ENCODE measurements at regions not wholly inside any gene's neighbourhood (a gene's known extent, or its start where the extent isn't known, plus 50 kb on each side); places are given as distances from the start of the nearest gene placed in this dataset.

- no peak for DNase-seq
Measured at GRCh38 chr11:11173316-11174025, 179.6 kb downstream of the CSNK2A3 start.

- DNase-seq, result peak; percentile 1
Measured at GRCh38 chr11:11171854-11172253, 181.2 kb downstream of the CSNK2A3 start.

- DNase-seq, result no peak
Measured at GRCh38 chr11:11171285-11171684, 181.8 kb downstream of the CSNK2A3 start.

DNA sequence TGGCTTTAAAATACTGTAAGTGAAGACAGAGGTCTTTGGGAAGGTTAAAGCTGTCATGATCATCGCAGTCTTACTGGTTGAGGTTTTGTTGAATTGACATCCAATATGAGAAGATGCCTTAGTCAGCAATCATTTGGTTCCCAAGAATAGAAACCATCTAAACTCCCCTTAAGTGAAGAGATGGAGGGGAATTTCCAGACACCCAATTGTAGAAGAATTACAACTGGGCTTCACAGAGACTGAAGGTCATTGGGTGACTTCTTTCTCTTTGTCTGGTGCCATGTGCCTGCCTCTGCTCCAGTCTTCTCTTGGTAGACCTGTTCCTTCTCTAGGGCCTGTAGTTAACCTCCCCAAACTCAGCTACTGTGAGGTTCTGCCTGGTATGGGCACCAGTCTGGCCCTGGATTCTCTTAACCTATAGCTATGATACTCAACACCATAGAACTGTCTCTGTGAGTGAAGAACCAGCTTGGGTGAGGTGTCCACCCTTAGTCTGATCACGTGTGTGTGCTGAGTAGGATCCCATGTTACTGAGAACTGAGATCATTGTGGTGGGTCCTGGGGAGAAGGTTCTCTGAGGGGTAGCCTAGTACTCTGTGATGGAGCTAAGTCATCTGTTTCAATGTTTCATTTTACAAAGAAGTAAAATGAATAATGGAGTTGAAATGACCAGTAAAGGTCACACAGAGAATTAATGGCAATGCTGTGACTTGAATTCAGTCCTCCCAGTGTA is 182.5 kb downstream of the CSNK2A3 start:
- DNase-seq, result no peak

DNA sequence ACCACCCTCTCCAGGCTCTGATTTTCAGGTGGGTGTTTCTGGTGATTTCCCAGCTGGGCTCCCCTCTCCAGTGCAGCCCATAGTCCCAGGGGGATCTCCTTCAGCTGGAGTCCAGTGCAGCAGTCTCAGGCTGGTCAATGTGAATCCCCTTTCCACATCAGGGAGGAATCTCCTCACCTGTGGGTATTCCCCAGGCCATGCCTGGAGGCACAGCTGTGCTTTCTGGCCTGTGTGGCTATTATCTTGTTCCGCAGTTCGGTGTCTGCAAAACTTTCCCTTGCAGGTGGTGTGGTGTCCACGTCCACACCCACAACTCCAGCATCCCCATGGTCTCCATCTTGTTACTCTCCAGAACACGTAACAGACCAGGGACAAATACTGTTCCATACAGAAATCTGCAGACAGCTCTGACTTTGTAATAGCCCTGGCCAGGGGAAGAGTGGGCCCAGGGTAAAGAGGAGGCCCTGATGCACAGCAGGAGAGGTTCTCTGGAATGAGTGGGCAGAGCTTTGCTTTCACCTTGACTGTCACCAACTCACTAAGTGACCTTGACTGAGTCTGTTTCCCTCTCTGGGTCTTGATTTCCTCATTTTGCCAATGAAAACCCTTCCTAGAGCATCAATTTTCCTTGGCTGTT is 183.2 kb downstream of the CSNK2A3 start:
- no peak for DNase-seq

DNA sequence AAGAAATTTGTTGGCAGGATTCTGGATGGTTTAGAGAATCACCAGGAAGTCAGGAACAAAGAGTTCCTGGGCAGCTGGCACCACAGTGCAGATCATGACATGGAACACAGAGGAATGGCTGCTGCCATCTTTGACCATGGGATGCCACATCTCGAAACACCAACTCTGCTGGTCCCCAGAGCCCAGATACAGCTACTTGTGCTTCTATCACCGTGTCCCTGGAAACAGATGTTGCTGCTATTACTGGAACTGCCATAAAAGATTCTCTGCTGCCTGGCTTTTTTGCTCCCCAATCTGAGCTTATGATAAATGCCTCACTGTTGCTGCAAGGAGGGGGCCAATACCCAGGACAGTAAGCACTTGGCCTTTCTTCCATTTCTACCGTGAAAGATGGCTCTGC is 185.2 kb downstream of the CSNK2A3 start:
- DNase-seq, result no peak

GRCh38 chr11:11164334-11164690 is 188.7 kb downstream of the CSNK2A3 start:
- DNase-seq, result no peak

DNA sequence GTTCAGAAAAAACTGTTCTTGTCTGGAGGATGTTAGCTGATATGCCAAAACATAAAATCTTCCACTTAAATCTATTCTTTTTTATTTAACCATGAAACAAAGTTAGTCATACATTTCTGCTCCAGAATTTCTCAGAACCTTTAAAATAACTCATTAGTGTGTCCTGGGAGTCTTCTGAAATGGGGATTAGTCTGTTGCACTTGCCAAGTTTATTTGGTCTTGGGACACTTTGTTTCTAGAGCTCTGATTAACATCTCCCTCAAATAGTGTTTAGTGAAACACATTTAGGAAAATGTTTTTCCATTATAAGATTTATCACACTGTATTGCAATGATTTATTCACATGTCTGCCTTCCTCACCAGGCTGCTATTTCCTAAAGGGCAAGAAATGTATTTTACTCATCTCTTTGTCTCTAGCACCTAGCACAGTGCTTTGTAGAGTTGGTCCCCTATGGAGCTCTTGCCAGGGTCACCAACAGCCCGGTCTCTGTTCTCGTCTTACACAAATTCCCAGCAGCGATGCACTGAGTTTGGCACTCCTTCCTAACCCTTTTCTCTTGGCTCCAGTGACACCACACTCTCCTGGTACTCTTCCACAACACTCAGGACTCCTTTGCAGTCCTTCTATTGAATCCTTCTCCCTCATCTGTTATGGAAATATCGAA is 189.2 kb downstream of the CSNK2A3 start:
- no peak for DNase-seq

GRCh38 chr11:11163236-11163635 is 189.8 kb downstream of the CSNK2A3 start:
- DNase-seq, result no peak

DNA sequence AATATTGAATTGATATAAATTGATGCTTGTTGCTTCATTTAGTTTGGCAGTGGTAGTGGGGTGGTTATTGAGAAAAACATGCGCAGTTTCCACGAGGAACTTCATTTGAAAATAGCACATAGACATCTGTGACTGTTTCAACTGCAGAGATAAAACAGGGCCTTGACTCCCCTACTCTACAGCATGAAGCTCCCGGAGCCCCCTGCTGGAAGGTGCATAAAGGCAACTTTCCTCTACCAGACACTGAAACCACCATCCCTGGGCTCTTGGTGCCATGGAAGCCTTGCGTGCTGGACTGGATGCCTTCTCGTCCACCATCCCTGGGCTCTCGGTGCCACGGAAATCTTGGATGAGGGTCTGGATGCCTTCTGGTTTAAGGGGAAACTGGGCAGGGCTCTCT is 195.9 kb downstream of the CSNK2A3 start:
- DNase-seq, result peak; percentile 16

DNA sequence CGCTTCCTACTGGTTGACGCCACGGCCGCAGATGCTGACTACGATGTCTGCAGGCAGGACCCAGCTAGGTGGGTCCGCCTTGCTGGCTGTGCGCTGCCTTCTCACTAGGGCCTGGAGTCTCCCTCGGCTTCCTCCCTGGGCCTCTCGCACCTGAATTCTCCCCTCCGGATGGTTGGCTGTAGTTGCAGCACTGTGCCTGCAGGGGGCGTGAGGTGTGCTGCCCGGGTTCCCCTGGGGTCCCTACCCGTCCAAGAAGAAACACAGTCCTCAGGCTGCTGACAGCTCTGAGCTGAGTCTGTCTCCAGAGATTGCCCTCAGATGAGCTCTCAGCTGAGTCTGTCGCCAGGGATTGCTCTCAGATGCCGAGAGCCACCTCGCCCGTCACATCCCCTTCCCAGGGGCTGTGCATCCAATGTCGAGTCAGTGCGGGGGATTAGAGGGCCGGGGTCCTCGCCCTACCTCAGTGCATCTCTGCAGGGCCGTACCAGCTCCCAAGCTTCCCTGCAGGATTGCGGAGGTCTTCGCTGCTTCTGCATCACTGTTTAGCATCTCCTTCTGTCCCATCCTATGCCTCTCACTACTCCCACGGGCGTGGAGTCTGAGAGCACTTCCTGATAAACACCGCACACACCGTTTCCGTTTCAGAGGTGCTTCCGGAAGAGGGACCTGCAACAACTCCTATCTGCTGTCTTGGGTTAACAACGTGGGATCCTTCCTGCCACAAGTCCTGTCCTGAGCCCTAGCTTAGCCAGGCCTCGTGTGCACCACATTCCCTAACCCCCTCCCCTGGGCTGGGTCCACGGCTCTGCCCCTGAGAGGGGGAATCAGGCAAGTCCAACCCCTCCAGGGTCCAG is 196.9 kb downstream of the CSNK2A3 start:
- DNase-seq, result peak; percentile 5

DNA sequence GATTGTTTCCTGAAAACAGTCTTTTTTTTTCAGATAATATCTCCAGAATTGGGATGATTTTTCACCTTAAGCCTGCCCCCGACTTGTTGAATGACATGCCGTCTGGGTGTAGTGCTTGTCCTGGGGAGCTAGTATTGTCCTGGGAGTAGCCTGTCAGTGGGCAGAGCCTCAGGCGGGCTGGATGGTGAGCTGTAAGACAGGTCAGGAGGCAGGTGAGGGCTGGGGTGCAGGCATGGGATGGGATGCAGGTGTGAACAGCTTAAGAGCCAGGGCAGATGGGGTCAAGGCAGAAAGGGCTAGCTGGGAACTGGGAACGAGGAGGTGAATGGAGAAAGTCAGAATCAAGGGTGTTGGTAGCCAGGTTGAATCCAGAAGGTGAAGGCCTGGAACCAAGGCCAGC is 200.2 kb downstream of the CSNK2A3 start:
- DNase-seq, result no peak

GRCh38 chr11:11149671-11150459 is 203.2 kb downstream of the CSNK2A3 start:
- DNase-seq, result no peak

- DNase-seq, result no peak
Measured at GRCh38 chr11:11148596-11148995, 204.5 kb downstream of the CSNK2A3 start.

DNA sequence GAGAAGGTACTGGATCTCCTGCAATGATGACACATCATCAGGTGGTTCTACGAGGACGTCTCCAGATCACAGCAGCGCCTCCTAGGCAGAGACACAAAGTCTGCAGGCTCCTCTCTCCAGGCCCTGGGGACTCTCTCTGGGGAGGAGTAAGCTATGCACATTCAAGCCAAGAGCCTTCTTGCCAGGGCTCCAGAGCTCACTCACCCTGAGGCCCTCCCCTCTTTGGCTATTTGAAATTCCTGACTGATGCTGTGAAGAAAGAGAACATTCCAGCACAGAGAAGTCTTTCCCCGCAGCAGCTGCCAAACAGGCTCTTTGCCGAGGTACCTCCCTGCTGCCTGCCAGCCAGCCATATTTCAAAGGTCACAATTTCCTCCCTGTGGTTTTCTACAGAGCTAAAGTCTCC is 204.9 kb downstream of the CSNK2A3 start:
- DNase-seq, result peak; percentile 11

GRCh38 chr11:11146830-11147229 is 206.2 kb downstream of the CSNK2A3 start:
- DNase-seq, result no peak

GRCh38 chr11:11143849-11144248 is 209.2 kb downstream of the CSNK2A3 start:
- DNase-seq, result no peak

- no peak for DNase-seq
Measured at GRCh38 chr11:11142430-11142829, 210.6 kb downstream of the CSNK2A3 start.

- no peak for DNase-seq
Measured at GRCh38 chr11:11141065-11141464, 212.0 kb downstream of the CSNK2A3 start.

GRCh38 chr11:11140510-11140909 is 212.5 kb downstream of the CSNK2A3 start:
- no peak for DNase-seq

DNA sequence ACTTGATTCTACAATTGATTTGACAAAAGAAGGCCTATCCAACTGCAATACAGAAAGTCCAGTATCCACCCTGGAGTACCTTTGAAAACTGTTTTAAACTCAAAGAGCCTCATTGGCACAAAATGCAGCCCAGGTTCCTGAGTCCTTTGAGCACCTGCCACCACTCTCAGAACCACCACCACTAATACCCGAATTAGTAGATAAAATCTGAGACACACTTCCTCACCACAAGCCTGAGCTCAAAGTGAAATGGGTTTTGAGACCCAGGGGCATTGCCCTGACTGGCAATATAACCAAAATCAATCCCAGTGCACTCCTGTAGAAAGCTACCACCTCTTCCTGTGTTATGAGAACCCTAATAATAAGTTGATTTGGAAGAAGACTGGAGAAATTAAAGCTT is 215.7 kb downstream of the CSNK2A3 start:
- no peak for DNase-seq
